Kidney (tissue), 13 donors: ENCODE measurements at regions not wholly inside any gene's neighbourhood (a gene's known extent, or its start where the extent isn't known, plus 50 kb on each side); places are given as distances from the start of the nearest gene placed in this dataset.

Source experiments
- DNase-seq, 5 donors: peaks; one replicate each; pipeline ENCODE4 v3.0.0-alpha.2; 2013 to 2020
- FAIRE-seq: peaks from 2 replicates; lab custom pipeline; 2012; peaks lifted over from hg19 to GRCh38; lab: Jason Lieb, UNC
- H3K27ac ChIP-seq, 2 donors: one replicate each; pipeline ENCODE4 v1.7.0; 2013; ENCODE audit warnings: low read depth in 2 of 2, low read length in 2 of 2, inconsistent platforms in 1 of 2
- H3K27me3 ChIP-seq: one replicate; pipeline ENCODE4 v1.7.1; 2013; ENCODE audit warnings: low read length, inconsistent platforms; ENCODE audit not compliant: control insufficient read depth, insufficient read depth
- H3K36me3 ChIP-seq, 3 donors: one replicate each; pipeline versions ENCODE4 v1.7.0 to v1.7.1; 2013; ENCODE audit warnings: low read length in 3 of 3, control low read depth in 1 of 3, inconsistent platforms in 1 of 3; ENCODE audit not compliant: insufficient read depth in 3 of 3, control insufficient read depth in 2 of 3
- H3K4me1 ChIP-seq, 3 donors: one replicate each; pipeline versions ENCODE4 v1.7.0 to v1.7.1; 2013; ENCODE audit warnings: low read length in 3 of 3, inconsistent platforms in 1 of 3, low read depth in 1 of 3; ENCODE audit not compliant: control insufficient read depth in 2 of 3, insufficient read depth in 2 of 3
- H3K4me3 ChIP-seq, 3 donors: one replicate each; pipeline versions ENCODE4 v1.7.0 to v1.8.1; 2013; ENCODE audit warnings: low read length in 3 of 3, control low read depth in 1 of 3, inconsistent platforms in 1 of 3
- H3K9ac ChIP-seq, 3 donors: one replicate each; pipeline versions ENCODE4 v1.7.0 to v1.7.1; 2013; ENCODE audit warnings: low read length in 3 of 3, control low read depth in 1 of 3, inconsistent platforms in 1 of 3
- H3K9me3 ChIP-seq, 3 donors: one replicate each; pipeline versions ENCODE4 v1.7.0 to v1.7.1; 2013; ENCODE audit warnings: low read length in 3 of 3, control low read depth in 1 of 3, inconsistent platforms in 1 of 3; ENCODE audit not compliant: control insufficient read depth in 2 of 3, insufficient read depth in 1 of 3
- CTCF ChIP-seq: IDR thresholded peaks from 3 replicates; pipeline ENCODE4 v1.5.1; 2012; ENCODE audit warnings: mild to moderate bottlenecking, moderate library complexity, borderline replicate concordance; ENCODE audit not compliant: insufficient read depth; ENCODE audit errors: extremely low read depth
- intact Hi-C: fragments of 100-400 bp; cut with DNase I; formaldehyde crosslinking; loops from one replicate; pipeline ENCODE4 v1.11.1; 2022
- donor health status: control.
- donor health status: control.
- donor health status: control.
- donor health status: control.
- donor health status: control.
- donor health status: DM: yes; HTN: yes; CAD: no.
- donor health status: Normal renal cell carcinoma (clear cell type).

GRCh38 chr11:112694813-112695212 is 266.4 kb upstream of the NCAM1 start:
- no peaks in the 10 kb centered on the region for H3K27me3 ChIP-seq
- FAIRE-seq, result no peak
- intact Hi-C loops, result no loop called here
- H3K4me1 ChIP-seq, result peaks cover 0 to 4% (median 4%) of the 10 kb centered on the region in 3 donors
- no peak for TF ChIP-seq CTCF
- H3K9me3 ChIP-seq, result no peaks in the 10 kb centered on the region
- H3K4me3 ChIP-seq, result no peak overlapping the region
- H3K9ac ChIP-seq, result no peak overlapping the region
- no peaks in the 10 kb centered on the region for H3K36me3 ChIP-seq
- DNase-seq, result peak in 2 of 5 donors; percentile 2 to 15
- H3K27ac ChIP-seq, result no peak overlapping the region

- H3K27me3 ChIP-seq, result no peaks in the 10 kb centered on the region
- H3K4me1 ChIP-seq, result peaks cover 0 to 4% (median 4%) of the 10 kb centered on the region in 3 donors
- TF ChIP-seq CTCF, result no peak
- H3K4me3 ChIP-seq, result no peak overlapping the region
- H3K36me3 ChIP-seq, result no peaks in the 10 kb centered on the region
- H3K9ac ChIP-seq, result no peak overlapping the region
- H3K9me3 ChIP-seq, result no peaks in the 10 kb centered on the region
- intact Hi-C loops, result no loop called here
- DNase-seq (peak in 4 of 5 donors; percentile 74 to 82 (median 78)), FAIRE-seq (no peak)
- H3K27ac ChIP-seq, result no peak overlapping the region
Measured at GRCh38 chr11:112697391-112698178, 263.6 kb upstream of the NCAM1 start.

GRCh38 chr11:112705148-112705547 is 256.1 kb upstream of the NCAM1 start:
- Histone ChIP-seq H3K27me3 (no peaks in the 10 kb centered on the region), H3K4me1 (no peaks in the 10 kb centered on the region), H3K9me3 (no peaks in the 10 kb centered on the region), H3K9ac (no peak overlapping the region), H3K27ac (no peak overlapping the region), H3K4me3 (no peak overlapping the region), H3K36me3 (no peaks in the 10 kb centered on the region)
- TF ChIP-seq CTCF, result no peak
- intact Hi-C loops, result no loop called here
- FAIRE-seq (no peak), DNase-seq (no peak)
